ENCODE measurements at regions not wholly inside any gene's neighbourhood (a gene's known extent, or its start where the extent isn't known, plus 50 kb on each side); places are given as distances from the start of the nearest gene placed in this dataset.

DNA sequence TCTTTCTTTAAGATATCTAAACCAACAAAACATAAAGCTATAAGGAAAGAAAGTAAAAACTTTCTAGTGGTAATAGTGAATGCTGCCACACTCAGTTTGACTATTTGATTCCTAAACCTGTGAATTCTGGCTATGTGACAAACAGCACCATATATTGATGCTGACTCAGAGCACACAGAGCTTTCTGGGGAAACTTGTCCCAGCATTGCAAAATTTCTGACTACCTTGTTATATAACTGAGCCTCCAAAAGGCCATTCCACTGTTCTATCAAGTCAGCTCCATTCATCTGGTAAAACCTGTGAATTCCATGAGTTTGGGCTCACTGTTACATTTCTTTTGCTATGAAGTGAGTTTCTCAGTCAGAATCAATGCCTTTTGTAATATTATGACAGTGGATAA is 1229.7 kb downstream of the PCDH18 start:
- Histone ChIP-seq H2BK5ac (ENCODE audit: low read depth, low read length, poor library complexity, severe bottlenecking) (no peak overlapping the region), H3K9ac (ENCODE audit: low read depth, low read length) (no peak overlapping the region), H2BK20ac (ENCODE audit: low read depth, low read length) (no peak overlapping the region), H2AFZ (replicated peaks; ENCODE audit: low read length, poor library complexity) (no peak overlapping the region), H2BK15ac (ENCODE audit: low read depth, low read length) (no peak overlapping the region), H2BK120ac (ENCODE audit: low read depth, low read length) (no peak overlapping the region), H3K4me2 (ENCODE audit: low read depth, low read length) (no peak overlapping the region), H4K5ac (ENCODE audit: low read depth, low read length) (no peak overlapping the region), H3K27ac (ENCODE audit: insufficient read depth, low read length) (no peak overlapping the region), H3K36me3 (ENCODE audit: control insufficient read depth, insufficient read depth, low read length) (no peaks in the 10 kb centered on the region), H4K8ac (ENCODE audit: low read depth in 2 of 2, low read length in 2 of 2) (no peak overlapping the region), H3K23ac (ENCODE audit: low read depth, low read length) (no peak overlapping the region), H4K20me1 (ENCODE audit: insufficient read depth, low read length) (no peaks in the 10 kb centered on the region), H3K9me3 (ENCODE audit: control insufficient read depth, insufficient read depth, low read length) (peaks cover 2% of the 10 kb centered on the region; the same call in 1 of the 2 replicates), H2AK5ac (ENCODE audit: low read depth, low read length) (no peak overlapping the region), H3K4me1 (ENCODE audit: control insufficient read depth, insufficient read depth, low read length) (no peaks in the 10 kb centered on the region), H3K56ac (ENCODE audit: extremely low read depth, insufficient read depth, low read length) (no peak overlapping the region), H2AK9ac (replicated peaks; ENCODE audit: low read depth, low read length, poor library complexity) (no peak overlapping the region), H3K9me1 (ENCODE audit: insufficient read depth, low read length) (no peaks in the 10 kb centered on the region), H3K4ac (ENCODE audit: low read depth, low read length) (no peak overlapping the region), H4K91ac (ENCODE audit: insufficient read depth, low read depth, low read length) (no peak overlapping the region), H3K27me3 (ENCODE audit: control insufficient read depth, insufficient read depth, low read length) (no peaks in the 10 kb centered on the region), H3K18ac (ENCODE audit: low read depth, low read length) (no peak overlapping the region), H3K14ac (replicated peaks; ENCODE audit: low read depth, low read length) (no peak overlapping the region), H3K79me1 (ENCODE audit: low read depth in 1 of 2, low read length in 2 of 2) (no peaks in the 10 kb centered on the region), H3K4me3 (ENCODE audit: insufficient read depth, low read depth, low read length) (no peak overlapping the region)
- dilution Hi-C loops (cut with HindIII; ENCODE audit: low sequenced_read_pairs, unreplicated experiment): no loop called here
- no TSS peak for BruUV-seq (replicated peaks)
- TF ChIP-seq, protein P1, sequence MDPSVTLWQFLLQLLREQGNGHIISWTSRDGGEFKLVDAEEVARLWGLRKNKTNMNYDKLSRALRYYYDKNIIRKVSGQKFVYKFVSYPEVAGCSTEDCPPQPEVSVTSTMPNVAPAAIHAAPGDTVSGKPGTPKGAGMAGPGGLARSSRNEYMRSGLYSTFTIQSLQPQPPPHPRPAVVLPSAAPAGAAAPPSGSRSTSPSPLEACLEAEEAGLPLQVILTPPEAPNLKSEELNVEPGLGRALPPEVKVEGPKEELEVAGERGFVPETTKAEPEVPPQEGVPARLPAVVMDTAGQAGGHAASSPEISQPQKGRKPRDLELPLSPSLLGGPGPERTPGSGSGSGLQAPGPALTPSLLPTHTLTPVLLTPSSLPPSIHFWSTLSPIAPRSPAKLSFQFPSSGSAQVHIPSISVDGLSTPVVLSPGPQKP (IDR thresholded peaks at IDR 0.05; ENCODE audit: borderline replicate concordance, low read depth, low read length): no peak
- TF ChIP-seq POLR2A (IDR thresholded peaks at IDR 0.05; ENCODE audit: low read depth, low read length) (no peak), NFE2L2 (IDR thresholded peaks at IDR 0.05; ENCODE audit: low read depth, low read length) (no peak), MAFK (IDR thresholded peaks at IDR 0.05; ENCODE audit: low read depth, low read length) (no peak), CHD1 (IDR thresholded peaks at IDR 0.05; ENCODE audit: low read depth, low read length) (no peak), CEBPB (IDR thresholded peaks at IDR 0.05; ENCODE audit: low read depth, low read length) (no peak), MXI1 (IDR thresholded peaks at IDR 0.05; ENCODE audit: borderline replicate concordance, low read depth, low read length) (no peak), SMC3 (IDR thresholded peaks at IDR 0.05; ENCODE audit: low read depth, low read length) (no peak), RFX5 (IDR thresholded peaks at IDR 0.05; ENCODE audit: low read depth, low read length) (no peak), RCOR1 (IDR thresholded peaks at IDR 0.05; ENCODE audit: insufficient replicate concordance, low read length) (no peak), RAD21 (IDR thresholded peaks at IDR 0.05; ENCODE audit: low read length) (no peak)
- TF ChIP-seq, protein P2, sequence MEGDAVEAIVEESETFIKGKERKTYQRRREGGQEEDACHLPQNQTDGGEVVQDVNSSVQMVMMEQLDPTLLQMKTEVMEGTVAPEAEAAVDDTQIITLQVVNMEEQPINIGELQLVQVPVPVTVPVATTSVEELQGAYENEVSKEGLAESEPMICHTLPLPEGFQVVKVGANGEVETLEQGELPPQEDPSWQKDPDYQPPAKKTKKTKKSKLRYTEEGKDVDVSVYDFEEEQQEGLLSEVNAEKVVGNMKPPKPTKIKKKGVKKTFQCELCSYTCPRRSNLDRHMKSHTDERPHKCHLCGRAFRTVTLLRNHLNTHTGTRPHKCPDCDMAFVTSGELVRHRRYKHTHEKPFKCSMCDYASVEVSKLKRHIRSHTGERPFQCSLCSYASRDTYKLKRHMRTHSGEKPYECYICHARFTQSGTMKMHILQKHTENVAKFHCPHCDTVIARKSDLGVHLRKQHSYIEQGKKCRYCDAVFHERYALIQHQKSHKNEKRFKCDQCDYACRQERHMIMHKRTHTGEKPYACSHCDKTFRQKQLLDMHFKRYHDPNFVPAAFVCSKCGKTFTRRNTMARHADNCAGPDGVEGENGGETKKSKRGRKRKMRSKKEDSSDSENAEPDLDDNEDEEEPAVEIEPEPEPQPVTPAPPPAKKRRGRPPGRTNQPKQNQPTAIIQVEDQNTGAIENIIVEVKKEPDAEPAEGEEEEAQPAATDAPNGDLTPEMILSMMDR (conservative IDR thresholded peaks at IDR 0.05; ENCODE audit: low read depth, low read length): no peak
- intact Hi-C loops (cut with micrococcal nuclease): no loop called here
- POLR2A ChIA-PET (ENCODE audit: unreplicated experiment): no interaction called here
- in situ Hi-C loops (cut with MboI; ENCODE audit: low sequenced_read_pairs): no loop called here
- no peak for ATAC-seq (ENCODE audit: low read depth)
- no peak for DNase-seq
- CTCF ChIA-PET: no interaction called here

Data from IMR-90 (cell line).